Dedifferentiated amniotic fluid mesenchymal stem cell (primary cell): ENCODE measurements at regions not wholly inside any gene's neighbourhood (a gene's known extent, or its start where the extent isn't known, plus 50 kb on each side); places are given as distances from the start of the nearest gene placed in this dataset.
"Not testable (repeated sequence)": the region's sequence is repeated elsewhere in the genome, so short reads cannot be mapped to it uniquely, and the experiment has no call there.

Source experiments
- DNase-seq: peaks from one replicate; pipeline ENCODE4 v3.0.0-alpha.2; 2016; ENCODE audit errors: extremely low spot score

- DNase-seq, result no peak
Measured at GRCh38 chr3:3686907-3687648, 112.2 kb upstream of the LRRN1 start.

GRCh38 chr3:3685721-3686120 is 113.5 kb upstream of the LRRN1 start:
- no peak for DNase-seq

- DNase-seq, result no peak
Measured at GRCh38 chr3:3683261-3683660, 116.0 kb upstream of the LRRN1 start.

GRCh38 chr3:3675801-3676200 is 123.4 kb upstream of the LRRN1 start:
- no peak for DNase-seq

- DNase-seq, result no peak
Measured at GRCh38 chr3:3675186-3675585, 124.0 kb upstream of the LRRN1 start.

GRCh38 chr3:3666664-3667063 is 132.6 kb upstream of the LRRN1 start:
- no peak for DNase-seq

- DNase-seq, result no peak
Measured at GRCh38 chr3:3665961-3666640, 133.1 kb upstream of the LRRN1 start.

GRCh38 chr3:3665546-3665945 is 133.7 kb upstream of the LRRN1 start:
- no peak for DNase-seq

GRCh38 chr3:3664935-3665334 is 134.3 kb upstream of the LRRN1 start:
- DNase-seq, result no peak

GRCh38 chr3:3662610-3663009 is 136.6 kb upstream of the LRRN1 start:
- DNase-seq, result no peak

GRCh38 chr3:3654916-3655315 is 144.3 kb upstream of the LRRN1 start:
- DNase-seq, result no peak

- DNase-seq, result no peak
Measured at GRCh38 chr3:3648988-3649679, 150.1 kb upstream of the LRRN1 start.

GRCh38 chr3:3646934-3647333 is 152.3 kb upstream of the LRRN1 start:
- DNase-seq, result no peak

GRCh38 chr3:3646103-3646844 is 153.0 kb upstream of the LRRN1 start:
- DNase-seq, result not testable (repeated sequence)

- no peak for DNase-seq
Measured at GRCh38 chr3:3641877-3642455, 157.3 kb upstream of the LRRN1 start.

- no peak for DNase-seq
Measured at GRCh38 chr3:3639078-3639477, 160.2 kb upstream of the LRRN1 start.

- DNase-seq, result no peak
Measured at GRCh38 chr3:3636815-3637214, 162.4 kb upstream of the LRRN1 start.

- DNase-seq, result no peak
Measured at GRCh38 chr3:3635109-3635508, 164.1 kb upstream of the LRRN1 start.

GRCh38 chr3:3634326-3634725 is 164.9 kb upstream of the LRRN1 start:
- no peak for DNase-seq

GRCh38 chr3:3633761-3634160 is 165.5 kb upstream of the LRRN1 start:
- no peak for DNase-seq

- no peak for DNase-seq
Measured at GRCh38 chr3:3632449-3632848, 166.8 kb upstream of the LRRN1 start.

- no peak for DNase-seq
Measured at GRCh38 chr3:3631114-3631513, 168.1 kb upstream of the LRRN1 start.
